ENCODE measurements at regions not wholly inside any gene's neighbourhood (a gene's known extent, or its start where the extent isn't known, plus 50 kb on each side); places are given as distances from the start of the nearest gene placed in this dataset.

- TF ChIP-seq SP1 (IDR thresholded peaks at IDR 0.05; ENCODE audit: low read depth, low read length) = no peak
Measured at GRCh38 chr15:46879032-46879770, 838.1 kb upstream of the SEMA6D start (continued).

Data from H1 (cell line).